Stimulated activated CD8-positive, alpha-beta memory T cell treated with anti-CD3 and anti-CD28 coated beads, Interleukin-4, amount 100 ng/mL, for 1 hour (primary cell): ENCODE measurements at regions not wholly inside any gene's neighbourhood (a gene's known extent, or its start where the extent isn't known, plus 50 kb on each side); places are given as distances from the start of the nearest gene placed in this dataset.

Experiments
- DNase-seq, 2 donors: peaks; one replicate each; pipeline ENCODE4 v3.0.0-alpha.2; 2020; ENCODE audit warnings: low read depth in 2 of 2, low spot score in 1 of 2

- DNase-seq, result no peak
Observed at GRCh38 chr2:129080715-129081476, 762.2 kb upstream of the HS6ST1 start.

DNA sequence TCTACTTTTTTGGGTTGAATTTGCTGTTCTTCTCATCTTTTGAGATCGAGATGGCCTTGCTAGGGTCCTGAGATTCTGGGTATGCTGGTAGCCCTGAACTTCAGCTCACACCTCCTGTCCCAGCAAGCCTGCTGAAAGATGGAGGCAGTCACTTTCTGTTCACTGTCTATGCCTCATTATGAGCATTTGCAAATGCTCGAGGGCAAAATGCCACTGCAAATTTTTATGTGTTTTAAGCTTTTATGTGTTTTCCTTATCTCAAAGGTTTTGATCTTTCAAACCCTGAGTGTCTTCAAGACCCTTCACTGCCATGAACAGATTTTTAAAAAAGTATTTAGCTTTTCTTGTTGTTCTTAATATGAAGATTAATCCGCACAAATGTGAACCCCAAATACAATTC, 766.7 kb upstream of the HS6ST1 start:
- no peak for DNase-seq

DNA sequence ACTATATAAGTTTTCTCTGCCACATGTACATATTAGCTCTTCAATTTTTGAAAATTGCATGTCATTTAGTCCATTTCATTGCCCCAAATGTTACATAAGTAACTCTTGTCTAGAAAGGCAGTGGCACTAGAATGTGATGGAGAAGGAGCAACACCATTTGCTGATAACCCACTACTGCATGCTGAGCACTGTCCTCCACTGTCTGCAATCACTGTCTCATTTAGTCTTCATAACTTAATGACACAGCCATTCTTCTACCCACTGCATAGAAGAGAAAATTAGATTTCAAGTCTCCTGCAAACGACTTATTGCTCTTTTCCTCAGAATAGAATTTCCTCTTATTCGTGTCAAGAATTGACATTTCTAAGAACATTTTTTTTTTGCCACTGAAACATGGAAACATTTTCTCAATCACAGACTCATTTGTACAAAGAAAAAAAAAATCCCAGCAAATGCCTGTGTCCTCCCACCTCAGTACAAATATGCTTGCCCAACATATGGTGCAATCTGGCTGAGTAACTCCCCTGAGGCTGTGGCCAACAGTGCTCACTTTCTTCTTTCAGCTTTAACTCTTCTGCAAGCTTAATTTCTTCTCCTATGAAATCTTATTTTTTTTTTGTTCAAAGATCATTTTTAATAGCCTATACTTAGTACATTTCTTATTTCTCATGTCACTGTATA, 768.6 kb upstream of the HS6ST1 start:
- DNase-seq, result no peak

DNA sequence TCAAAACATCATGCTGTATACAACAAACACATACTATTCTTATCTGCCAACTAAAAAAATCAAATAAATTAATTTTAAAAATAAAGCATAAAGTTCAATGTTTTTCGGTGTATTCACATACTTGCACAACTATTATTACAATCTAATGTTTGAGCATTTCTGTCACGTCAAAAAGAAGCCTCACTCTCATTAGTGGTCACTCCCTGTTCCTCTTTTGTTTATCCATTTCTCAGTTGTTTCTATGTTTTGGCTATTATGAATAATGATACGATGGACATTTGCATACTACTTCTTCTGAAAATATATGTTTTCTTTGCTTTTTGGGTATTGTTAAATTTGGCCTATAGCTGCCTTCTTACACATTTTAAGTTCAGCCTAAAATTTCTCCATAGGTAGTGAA, 773.0 kb upstream of the HS6ST1 start:
- DNase-seq, result no peak

DNA sequence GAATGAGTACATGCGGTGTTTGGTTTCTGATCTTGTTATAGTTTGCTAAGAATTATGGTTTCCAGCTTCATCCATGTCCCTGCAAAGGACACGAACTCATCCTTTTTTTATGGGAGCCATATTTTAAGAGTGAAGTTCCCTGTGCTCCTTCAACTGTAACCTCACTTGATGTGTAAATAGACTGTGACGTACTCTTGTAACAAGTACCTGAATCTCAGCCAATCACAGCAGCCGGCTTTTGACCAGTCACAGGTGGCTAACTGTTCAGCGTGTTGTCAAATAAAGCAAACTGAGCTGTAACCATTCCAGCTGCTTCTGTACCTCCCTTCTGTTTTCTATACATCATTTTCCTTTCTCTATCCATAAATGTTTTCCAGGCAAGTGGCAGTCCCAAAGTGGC, 774.3 kb upstream of the HS6ST1 start:
- DNase-seq, result no peak

DNA sequence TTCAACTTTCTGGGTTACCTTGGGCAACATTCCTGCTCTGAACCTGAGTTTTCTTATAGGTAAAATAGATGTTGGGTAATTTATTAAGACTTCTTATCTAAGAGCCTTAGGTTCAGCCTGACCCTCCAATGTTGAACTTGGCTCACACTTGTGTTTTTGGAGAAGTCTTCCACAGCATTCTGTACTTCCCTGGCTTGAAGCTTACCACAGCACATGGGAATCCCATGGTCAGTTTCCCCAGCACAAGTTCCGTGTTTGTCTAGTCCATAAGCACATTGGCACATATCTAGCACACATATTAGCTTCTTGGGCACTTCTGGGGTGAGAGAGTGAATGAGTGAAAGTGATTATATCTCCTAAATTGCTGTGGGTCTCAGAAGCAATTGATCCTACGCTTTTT, 782.5 kb upstream of the HS6ST1 start:
- DNase-seq, result no peak

GRCh38 chr2:129103936-129104878, 785.5 kb upstream of the HS6ST1 start:
- no peak for DNase-seq

DNA sequence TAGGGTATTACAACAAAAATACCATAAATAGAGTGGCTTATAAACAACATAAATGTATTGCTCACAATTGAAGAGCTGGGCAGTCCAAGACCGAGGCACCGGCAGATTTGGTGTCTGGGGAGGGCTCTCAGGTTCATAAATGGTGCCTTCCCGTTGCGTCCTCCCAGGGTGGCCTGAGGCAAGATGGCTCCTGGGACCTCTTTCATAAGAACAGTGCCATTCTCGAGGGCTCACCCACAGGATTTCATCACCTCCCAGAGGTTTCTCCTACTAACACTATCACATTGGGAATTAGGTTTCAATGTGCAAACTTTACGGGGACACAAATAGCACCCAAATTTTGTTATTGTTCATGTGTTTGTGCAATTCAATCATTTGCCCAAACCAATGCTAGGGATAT, 793.5 kb upstream of the HS6ST1 start:
- no peak for DNase-seq

DNA sequence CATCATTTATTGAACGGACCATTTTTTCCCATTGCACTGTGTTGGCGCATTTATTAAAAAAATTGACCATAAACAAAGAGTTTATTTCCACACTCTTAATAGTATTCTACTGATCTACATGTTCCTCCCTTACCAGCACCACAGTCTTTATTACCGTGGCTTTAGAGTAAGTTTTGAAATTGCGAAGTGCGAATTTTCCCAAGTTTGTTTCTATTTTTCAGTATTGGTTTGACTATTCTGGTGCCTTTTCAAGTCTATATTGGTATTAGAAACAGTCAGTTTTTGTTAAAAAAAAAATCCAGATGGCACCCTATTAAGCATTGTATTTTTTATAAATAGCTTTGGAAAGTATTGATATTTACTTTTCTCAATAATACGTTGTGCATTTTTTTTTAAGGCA, 795.1 kb upstream of the HS6ST1 start:
- DNase-seq, result no peak

DNA sequence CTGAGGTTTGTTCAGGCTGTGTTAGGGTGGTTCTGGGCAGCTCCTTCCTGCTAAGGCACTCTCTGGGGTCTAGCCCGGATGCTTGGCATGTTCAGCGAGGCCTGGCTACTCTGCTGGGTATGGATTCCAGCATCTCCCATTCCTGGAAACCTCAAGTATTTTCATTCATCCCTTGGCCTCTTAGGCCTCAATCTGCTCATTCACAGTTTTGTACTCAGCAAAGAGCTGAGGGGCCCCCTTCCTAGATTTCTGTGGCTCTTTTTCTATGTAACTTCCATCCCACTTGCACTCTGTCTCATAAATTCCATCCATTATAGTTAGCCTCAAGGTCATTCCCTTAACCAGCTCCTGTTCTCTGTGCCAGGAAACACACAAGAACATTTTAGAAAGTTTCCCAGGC, 798.8 kb upstream of the HS6ST1 start:
- no peak for DNase-seq

DNA sequence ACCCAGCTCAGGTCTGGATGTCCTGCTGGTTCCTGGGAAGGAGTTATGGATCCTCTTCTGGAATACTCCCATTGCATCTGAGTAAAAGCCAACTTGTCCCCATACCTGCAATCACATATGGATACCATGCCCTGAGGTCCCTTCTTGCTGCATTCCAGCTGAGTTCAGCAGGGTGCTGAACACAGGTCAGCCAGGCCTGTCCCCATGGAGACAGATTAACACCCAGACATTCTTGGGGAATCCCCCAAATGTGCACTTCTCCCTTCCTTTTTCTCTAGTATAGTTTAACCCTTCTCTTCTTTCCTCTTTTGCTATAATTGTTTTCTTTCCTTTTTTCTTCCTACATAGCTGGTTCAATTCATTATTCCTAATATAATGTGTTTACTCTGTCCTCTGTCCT, 799.6 kb upstream of the HS6ST1 start:
- no peak for DNase-seq

DNA sequence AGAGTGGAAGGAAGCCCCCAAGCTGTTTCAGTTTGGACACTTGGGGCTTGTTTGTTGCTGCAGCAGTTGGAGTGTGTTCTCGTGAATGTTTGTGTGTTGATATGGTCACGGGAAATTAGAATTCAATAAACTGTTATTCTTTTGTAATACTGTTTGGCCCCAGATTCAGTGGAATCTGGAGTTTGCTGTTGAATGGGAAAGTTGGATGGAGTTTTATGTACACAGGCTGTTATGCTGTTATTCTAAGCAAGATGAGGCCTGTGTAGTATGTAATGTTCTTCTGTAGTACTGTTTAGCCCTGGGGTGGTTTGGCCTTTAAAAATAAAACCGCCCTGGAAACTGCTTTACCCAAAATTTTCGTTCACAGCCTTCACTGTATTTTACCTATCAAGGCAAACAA, 810.4 kb upstream of the HS6ST1 start:
- DNase-seq, result no peak

GRCh38 chr2:129133692-129134641, 815.3 kb upstream of the HS6ST1 start:
- no peak for DNase-seq

DNA sequence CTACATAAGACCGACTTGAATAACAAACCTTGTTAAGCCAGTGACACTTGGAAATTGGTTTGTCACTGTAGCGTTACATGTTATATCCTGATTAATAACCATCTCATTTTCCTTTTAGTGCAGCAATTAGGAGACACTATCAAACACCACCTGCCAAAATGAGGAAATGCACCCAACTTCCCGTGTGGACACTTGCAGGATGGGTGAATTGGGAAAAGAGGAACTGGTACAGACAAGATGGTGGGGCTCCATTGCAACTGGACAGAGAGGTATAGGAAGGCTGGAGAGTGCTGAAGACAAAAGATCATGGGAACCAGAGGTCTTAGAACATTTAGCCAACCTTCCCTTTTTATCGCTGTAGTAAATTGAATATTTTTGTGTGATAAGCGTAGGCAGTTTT, 816.3 kb upstream of the HS6ST1 start:
- no peak for DNase-seq

- DNase-seq, result no peak
Observed at GRCh38 chr2:129139380-129139779, 820.7 kb upstream of the HS6ST1 start.

GRCh38 chr2:129142465-129142864, 823.8 kb upstream of the HS6ST1 start:
- DNase-seq, result no peak

DNA sequence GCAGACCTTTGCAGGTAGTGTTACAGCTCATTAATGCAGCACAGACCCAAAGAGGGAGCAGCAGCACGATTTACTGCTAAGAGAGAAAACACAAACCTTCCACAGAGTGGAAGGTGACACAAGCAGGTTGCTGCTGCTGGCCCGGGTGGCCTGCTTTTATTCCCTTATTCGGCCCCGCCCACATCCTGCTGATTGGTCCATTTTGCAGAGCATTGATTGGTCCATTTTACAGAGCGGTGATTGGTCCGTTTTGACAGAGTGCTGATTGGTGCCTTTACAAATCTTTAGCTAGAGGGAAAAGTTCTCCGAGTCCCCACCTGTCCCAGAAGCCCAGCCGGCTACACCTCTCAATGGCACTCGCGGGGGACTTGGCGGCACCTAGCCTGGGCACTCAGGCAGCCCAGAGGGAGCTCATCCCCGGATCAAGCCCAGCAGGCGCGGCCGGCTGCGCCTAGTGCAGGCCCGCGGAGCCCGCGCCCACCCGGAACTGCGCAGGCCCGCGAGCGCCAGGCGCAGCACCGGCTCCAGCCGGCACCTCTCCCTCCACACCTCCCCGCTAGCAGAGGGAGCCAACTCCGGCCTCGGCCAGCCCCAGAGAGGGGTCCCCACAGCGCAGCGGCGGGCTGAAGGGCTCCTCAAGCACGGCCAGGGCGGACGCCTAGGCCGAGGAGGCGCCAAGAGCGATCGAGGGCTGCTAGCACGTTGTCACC, 825.6 kb upstream of the HS6ST1 start:
- no peak for DNase-seq

- no peak for DNase-seq
Observed at GRCh38 chr2:129152514-129152913, 827.0 kb upstream of the RAB6C start.

DNA sequence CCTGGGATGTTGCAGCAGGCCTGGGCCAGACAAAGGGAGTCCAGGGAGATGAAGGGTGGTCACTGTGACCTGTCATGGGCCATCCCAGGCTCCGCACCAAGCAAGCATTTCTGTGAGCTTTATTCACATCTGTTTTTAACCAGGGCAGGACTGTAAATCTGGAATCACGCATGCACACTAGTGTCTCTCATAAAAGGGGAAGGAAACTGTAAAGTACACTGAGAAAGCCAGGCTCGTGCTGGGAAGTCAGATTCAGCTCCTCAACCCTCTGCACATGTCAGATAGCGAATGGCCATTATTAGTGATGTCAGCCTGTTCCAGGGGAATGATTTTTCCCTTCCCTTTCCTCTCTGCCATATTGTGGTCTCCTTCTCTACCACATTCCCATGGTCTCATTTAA, 818.6 kb upstream of the RAB6C start:
- no peak for DNase-seq
